ENCODE measurements at regions not wholly inside any gene's neighbourhood (a gene's known extent, or its start where the extent isn't known, plus 50 kb on each side); places are given as distances from the start of the nearest gene placed in this dataset.

DNA sequence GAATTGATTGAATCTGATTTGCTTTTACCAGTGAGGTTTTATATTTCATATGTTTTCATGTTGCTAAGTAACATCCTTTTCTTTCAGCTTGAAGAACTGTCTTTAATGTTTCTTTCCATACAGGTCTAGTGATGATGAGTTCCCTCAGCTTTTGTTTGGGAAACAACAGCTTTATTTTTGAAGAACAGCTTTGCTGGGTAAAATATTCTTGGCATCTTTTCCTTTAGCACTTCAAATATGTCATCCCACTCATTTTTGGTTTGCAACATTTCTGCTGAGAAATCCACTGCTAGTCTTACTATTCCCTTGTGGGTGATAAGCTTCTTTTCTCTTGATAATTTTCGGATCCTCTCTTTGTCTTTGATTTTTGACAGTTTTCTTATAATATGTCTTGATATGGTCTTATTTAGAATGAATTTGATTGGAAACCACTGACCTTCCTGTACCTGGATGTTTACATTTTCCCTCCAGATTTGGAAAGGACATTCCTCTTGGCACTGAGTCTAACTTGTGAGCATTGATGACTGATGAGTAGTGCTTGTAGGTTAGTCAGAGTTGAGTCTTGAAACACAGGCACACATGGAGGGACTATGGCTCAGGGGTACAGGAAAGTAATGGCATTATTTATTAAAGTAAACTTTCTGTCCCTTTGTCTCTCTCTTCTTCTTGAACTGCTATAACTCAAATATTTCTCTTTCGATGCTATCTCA, 220.3 kb downstream of the SPATA31D1 start:
- no peak for TF ChIP-seq POLR2AphosphoS5 (IDR thresholded peaks at IDR 0.05)
- TF ChIP-seq, protein P1, sequence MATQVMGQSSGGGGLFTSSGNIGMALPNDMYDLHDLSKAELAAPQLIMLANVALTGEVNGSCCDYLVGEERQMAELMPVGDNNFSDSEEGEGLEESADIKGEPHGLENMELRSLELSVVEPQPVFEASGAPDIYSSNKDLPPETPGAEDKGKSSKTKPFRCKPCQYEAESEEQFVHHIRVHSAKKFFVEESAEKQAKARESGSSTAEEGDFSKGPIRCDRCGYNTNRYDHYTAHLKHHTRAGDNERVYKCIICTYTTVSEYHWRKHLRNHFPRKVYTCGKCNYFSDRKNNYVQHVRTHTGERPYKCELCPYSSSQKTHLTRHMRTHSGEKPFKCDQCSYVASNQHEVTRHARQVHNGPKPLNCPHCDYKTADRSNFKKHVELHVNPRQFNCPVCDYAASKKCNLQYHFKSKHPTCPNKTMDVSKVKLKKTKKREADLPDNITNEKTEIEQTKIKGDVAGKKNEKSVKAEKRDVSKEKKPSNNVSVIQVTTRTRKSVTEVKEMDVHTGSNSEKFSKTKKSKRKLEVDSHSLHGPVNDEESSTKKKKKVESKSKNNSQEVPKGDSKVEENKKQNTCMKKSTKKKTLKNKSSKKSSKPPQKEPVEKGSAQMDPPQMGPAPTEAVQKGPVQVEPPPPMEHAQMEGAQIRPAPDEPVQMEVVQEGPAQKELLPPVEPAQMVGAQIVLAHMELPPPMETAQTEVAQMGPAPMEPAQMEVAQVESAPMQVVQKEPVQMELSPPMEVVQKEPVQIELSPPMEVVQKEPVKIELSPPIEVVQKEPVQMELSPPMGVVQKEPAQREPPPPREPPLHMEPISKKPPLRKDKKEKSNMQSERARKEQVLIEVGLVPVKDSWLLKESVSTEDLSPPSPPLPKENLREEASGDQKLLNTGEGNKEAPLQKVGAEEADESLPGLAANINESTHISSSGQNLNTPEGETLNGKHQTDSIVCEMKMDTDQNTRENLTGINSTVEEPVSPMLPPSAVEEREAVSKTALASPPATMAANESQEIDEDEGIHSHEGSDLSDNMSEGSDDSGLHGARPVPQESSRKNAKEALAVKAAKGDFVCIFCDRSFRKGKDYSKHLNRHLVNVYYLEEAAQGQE (IDR thresholded peaks at IDR 0.05; ENCODE audit: borderline replicate concordance): no peak
- no peak for TF ChIP-seq TAF1 (IDR thresholded peaks at IDR 0.05; ENCODE audit: low read depth)
- TF ChIP-seq, protein P2, sequence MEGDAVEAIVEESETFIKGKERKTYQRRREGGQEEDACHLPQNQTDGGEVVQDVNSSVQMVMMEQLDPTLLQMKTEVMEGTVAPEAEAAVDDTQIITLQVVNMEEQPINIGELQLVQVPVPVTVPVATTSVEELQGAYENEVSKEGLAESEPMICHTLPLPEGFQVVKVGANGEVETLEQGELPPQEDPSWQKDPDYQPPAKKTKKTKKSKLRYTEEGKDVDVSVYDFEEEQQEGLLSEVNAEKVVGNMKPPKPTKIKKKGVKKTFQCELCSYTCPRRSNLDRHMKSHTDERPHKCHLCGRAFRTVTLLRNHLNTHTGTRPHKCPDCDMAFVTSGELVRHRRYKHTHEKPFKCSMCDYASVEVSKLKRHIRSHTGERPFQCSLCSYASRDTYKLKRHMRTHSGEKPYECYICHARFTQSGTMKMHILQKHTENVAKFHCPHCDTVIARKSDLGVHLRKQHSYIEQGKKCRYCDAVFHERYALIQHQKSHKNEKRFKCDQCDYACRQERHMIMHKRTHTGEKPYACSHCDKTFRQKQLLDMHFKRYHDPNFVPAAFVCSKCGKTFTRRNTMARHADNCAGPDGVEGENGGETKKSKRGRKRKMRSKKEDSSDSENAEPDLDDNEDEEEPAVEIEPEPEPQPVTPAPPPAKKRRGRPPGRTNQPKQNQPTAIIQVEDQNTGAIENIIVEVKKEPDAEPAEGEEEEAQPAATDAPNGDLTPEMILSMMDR (IDR thresholded peaks at IDR 0.05; ENCODE audit: poor library complexity, severe bottlenecking): no peak
- no peak for TF ChIP-seq EZH2 (IDR thresholded peaks at IDR 0.05; ENCODE audit: borderline replicate concordance, insufficient read depth, low read length, poor library complexity, severe bottlenecking)
- TF ChIP-seq SMC3 (conservative IDR thresholded peaks at IDR 0.05; ENCODE audit: poor library complexity): no peak
- no peak for TF ChIP-seq EP300 (conservative IDR thresholded peaks at IDR 0.05; ENCODE audit: poor library complexity, severe bottlenecking)
- no peak for TF ChIP-seq MXI1 (conservative IDR thresholded peaks at IDR 0.05; ENCODE audit: poor library complexity, severe bottlenecking)
- no peak for TF ChIP-seq RAD21 (conservative IDR thresholded peaks at IDR 0.05)
